ENCODE measurements at regions not wholly inside any gene's neighbourhood (a gene's known extent, or its start where the extent isn't known, plus 50 kb on each side); places are given as distances from the start of the nearest gene placed in this dataset.
"Not testable (repeated sequence)": the region's sequence is repeated elsewhere in the genome, so short reads cannot be mapped to it uniquely, and the experiment has no call there.

DNA sequence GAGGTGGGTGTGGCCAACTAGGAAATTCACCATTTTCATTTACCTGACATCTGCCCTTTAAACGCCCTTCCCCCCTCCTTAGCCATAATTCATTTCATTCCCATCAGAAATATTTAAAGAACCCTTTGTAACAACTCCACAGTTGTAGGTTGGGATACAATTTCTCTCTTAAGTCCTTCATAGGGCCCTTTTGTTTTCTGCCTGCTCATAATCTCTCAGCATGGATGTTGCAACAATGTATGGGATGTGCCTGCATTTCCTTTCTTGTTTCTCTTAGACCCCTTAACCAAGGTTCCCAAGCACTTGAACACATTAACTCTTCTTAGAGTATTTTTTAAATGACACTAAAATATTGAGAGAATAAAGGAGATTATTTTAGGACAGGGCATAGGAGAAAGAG, 51.7 kb upstream of the MYO10 start:
- DNase-seq = no peak

DNA sequence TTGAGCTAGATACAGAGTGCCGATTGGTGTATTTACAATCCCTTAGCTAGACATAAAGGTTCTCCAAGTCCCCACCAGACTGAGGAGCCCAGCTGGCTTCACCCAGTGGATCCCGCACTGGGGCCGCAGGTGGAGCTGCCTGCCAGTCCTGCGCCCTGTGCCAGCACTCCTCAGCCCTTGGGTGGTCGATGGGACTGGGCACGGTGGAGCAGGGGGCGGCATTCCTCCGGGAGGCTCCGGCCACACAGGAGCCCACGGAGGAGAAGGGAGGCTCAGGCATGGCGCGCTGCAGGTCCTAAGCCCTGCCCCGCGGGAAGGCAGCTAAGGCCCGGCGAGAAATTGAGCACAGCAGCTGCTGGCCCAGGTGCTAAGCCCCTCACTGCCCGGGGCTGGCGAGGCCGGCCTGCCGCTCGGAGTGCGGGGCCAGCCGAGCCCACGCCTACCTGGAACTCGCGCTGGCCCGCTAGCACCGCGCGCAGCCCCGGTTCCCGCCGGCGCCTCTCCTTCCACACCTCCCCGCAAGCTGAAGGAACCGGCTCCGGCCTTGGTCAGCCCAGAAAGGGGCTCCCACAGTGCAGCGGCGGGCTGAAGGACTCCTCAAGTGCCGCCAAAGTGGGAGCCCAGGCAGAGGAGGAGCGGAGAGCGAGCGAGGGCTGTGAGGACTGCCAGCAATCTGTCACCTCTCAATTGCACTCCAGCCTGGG, 54.9 kb upstream of the MYO10 start:
- not testable (repeated sequence) for DNase-seq

DNA sequence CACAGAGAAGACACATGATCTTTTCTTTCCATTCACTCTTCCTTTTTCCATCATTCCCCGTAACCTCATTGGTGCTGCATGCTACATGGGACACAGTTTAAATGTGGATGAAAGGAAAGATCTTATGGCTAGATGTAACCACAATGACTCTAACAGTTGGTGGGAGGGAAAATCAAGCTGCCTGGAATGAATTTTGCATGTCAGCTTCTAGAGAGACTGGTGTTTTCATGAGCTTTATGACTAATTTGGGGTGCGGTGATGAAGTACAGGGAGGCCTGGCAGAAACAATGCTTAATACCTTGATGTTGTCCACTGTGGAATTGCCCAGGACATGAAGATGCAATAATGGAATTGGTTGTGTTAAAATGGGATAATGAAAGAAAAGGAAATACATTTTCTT, 55.9 kb upstream of the MYO10 start:
- DNase-seq = no peak

DNA sequence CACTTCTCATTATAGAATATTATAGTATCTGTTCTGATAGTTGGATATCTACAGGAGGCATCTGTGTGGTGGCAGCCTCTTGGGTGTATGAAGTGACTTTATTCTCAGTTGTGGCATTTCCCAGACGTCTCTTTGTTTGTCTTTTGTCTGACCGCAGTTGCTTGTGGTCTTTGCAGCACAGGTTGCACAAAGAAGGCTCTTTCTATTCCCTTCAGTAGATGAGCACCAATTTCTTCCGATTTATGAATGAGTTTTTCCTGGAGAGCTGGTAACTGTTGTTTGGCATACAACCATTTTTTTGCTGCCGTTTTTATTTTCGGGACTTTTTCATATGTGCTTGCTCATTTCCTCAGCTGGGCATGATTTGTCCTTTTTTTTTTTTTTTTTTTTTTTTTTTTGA, 56.4 kb upstream of the MYO10 start:
- DNase-seq = no peak

DNA sequence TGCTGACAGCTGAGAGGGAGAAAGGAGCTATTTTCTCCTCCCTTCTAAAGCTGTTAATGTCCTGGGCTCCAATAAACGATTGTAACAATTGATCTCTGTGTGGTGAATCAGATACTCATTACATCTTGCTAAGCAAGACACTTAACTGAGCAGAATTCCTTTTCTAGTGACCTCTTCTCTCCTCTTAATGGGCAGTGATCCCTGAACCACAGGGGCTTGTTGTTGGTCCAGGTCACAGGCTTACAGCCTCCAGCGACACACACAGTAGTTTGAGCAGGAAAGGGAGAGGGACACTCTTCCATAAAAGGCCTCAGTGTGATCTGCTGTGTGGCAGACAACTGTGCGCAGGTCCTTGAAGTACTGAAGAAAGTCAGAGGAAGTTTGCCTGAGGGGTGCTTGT, 58.5 kb upstream of the MYO10 start:
- DNase-seq = no peak

DNA sequence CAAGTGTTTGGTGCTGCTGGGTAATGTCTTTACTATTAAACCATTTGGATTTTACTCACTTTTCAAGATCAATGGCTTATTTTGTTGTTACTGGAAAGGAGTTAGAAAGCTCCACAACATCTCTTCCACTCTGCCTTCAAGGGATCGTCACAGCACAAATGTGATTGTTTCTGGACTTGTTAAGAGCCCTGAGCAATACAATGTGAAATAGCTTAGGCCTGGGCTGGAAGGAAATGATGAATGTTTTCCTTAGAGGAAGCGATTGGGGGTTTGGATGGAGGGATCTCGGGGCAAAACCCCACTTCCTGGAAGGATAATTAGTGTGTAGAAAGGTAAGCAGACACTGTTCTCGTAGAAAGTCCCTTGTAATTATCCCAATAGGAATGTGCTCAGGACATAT, 59.3 kb upstream of the MYO10 start:
- no peak for DNase-seq

DNA sequence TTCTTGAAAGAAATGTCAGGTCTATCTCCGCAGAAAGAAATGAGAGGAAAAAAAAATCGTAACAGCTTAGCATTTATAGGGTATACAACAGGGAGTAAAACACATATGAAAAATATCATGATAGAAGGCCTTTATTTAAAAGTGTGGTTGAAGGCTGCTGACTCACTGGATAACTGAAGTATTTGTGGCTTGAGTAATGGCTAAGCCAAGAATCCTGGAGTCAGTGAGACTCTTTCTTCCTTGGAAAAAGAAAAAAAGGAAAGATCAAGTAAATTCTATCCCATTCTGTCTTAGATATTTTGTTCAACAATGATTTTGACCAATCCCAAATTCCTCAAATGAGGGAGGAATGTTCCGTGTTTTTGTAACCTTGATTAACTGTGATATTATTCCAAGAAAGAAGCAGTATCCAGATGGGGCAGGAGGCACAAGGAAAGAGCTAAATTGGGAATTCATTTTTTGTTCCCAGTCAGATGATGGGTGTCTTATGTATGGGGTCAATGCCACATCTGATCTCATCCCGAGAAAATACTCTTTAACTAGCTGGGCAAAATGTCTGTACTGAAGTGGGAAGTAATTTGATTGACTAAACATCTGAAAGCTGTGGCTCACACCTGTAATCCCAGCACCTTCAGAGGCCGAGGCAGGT, 64.3 kb upstream of the MYO10 start:
- DNase-seq = no peak

DNA sequence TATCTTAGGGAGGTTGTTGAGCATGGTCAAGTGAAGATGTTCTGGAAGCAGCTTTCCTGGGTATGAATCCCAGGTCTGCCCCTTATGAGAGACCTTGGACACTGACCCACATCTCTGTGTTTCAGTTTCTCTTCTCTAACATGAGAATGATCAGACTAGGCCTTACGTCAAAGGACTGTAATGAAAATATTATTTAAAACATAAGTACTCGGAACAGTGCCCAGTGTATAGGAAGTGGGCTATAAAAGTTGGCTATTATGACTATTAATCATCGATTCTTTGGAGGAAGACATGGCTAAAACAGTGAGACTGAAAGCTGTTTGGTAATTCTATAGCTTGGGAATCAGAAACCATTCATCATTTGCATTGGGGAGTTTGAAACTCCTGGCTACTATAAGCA, 65.3 kb upstream of the MYO10 start:
- no peak for DNase-seq

DNA sequence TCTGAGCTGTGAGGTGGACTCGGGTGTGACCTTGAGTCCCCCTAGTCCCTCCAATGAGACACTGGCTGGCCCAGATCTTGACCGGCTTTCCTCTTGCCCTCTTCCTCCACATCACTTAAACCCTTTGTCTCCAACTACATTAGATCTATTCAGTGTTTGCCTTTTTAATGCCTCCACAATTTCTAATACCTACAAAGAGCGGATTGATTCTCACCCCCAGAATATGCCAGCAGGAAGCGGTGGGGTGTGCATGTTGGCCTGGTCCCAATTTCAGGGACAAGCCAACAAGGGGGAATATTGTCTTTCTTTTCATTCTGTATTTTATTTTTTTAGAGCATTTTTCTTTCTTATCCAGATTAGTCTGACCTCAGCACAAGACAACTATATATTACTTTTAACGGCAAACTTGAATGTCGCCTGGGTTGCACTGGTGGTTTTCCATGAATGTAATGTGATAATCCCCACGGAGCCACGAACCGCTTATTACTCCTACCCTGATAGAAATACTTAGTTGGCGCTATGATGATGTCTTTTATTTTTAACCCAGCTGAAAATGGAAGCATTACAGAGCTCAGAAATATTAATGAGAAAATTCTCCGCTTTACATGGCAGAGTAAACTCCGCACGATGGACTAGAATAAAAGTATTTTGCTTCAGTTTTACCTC, 68.5 kb upstream of the MYO10 start:
- no peak for DNase-seq

DNA sequence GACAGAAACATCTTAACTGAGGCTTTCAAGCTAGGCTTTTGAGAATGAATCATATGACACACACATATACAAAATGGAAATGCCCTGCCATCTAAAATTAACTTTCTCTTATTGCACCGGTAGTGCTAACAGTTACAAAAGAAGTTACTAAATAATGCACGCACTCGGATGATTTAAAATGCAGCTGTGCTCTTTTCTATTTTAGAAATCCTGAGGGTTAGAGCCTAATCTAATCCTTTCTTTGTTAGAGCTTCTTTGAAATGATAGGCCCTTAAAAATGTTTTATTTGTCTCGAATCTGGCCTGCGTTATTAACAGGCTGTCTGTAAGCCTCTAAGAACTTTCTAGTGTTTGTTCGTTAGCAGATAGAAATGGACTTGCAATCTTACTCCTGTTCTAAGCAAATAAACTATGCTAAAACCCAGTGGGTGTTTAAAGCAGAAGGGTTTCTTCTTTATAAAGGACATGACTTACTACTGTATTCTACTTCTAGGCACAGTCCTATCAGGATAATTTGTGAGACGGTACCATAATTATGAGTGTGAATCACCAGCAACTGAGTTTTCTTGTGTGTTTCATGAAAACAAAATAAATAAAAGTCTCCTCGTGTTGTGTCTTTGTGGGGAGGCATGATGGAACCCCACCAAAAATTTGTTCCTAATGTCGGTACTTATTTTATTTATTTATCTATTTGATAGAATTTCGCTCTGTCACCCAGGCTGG, 69.2 kb upstream of the MYO10 start:
- peak; percentile 47 for DNase-seq

DNA sequence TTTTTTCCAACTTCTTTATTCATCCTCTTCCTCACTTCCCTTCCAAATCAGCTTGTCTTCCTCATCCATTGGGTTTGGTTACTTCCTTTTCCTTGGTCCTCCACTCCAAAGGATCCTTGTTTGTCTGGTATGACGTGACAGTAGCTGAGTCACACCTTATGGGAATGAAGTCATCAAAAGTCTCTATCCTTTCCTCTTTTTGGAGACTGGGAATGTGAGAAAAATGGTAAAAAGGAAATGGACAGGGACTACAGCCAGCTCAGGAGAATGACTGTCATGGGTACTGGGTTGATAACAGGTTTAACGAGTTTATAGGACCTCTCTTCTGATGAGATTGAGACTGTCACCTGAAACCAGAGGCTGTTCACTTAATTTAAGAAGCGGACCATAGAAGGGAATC, 76.2 kb upstream of the MYO10 start:
- no peak for DNase-seq

DNA sequence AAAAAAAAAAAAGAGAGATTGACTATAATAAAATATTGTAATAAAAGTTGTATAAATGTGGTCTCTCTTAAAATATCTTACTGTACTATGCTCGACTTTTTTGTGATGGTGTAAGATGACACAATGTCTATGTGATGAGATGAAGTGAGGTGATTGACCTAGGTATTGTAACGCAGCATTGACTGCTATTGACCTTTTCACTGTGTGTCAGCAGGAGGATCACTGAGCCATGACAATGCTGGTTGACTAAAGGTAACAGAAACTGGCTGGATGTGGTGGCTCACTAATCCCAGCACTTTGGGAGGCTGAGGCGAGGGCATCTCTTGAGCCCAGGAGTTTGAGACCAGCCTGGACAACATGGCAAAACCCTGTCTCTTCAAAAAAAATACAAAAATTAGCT, 78.6 kb upstream of the MYO10 start:
- DNase-seq = no peak

DNA sequence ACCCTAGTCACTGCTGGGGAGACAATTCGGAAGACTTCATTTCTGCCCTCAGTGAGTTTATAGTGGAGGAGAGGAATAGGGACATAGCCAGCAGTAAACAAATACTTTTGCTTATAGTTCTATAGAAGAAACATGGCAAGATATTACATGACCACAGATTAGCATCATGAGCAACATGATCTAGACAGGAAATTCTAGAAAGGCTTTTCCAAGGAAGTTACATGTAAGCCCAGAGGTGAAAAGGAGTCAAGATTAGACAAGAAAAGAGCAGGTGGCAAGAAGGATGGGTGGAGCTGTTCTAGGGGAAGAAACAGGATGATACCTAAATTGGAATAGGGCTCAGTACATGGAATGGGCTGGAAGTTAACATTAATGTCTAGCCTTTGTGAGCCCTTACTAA, 82.8 kb upstream of the MYO10 start:
- DNase-seq = no peak

DNA sequence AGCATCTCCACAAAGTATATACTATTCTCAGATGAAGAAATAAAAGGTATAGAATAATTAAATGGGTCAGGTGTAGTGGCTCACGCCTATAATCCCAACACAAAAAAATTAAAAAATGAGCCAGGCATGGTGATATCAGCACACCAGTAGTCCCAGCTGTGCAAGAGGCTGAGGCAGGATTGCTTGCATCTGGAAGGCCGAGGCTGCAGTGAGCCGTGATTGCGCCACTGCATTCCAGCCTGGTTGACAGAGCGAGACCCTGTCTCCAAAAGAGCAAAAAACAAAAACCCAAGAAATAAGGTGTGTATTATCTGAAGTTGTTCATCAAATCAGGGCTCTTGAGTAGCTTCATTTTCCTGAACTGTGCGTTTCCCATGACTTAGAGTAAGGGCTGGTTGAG, 83.2 kb upstream of the MYO10 start:
- DNase-seq = no peak

DNA sequence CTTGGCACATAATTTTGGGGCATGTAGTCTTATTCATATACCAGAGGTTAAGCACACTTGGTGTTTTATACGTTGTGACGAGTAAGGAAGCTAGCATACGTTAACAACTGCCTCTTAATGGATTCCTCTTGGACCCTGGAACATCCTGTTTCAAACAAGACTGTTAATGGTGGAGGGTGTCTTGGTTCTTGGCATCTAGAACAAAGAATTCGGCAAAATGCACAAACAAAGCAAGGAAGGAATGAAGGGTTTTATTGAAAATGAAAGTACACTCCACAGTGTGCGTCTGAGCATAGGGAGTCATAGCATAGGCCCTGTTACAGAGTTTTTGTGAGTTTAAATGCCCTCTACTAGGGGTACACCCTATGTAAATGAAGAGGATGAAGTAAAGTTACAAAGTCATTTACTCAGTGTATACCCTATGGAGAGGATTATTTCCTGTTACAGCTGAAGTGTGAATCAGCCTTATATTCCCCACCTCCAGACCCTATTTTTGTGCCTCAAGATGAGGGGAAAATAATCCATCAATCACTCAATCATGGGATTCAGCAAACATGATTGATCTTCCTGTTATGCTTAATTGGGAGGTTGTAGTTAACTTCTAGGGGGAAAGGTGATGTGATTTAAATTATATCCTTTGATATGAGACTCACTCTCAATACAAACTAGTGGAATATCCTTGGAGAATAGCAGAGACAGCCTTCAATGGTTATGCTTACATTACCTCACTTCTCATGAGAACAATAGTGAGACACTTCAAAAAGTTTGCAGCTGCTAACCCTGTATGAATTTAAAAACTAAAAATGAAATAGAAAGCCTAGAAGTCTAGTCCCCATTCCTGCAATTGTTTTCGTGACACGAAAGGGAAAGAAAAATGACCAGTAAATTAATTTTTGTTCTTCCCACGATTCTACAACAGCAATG, 84.9 kb upstream of the MYO10 start:
- no peak for DNase-seq

DNA sequence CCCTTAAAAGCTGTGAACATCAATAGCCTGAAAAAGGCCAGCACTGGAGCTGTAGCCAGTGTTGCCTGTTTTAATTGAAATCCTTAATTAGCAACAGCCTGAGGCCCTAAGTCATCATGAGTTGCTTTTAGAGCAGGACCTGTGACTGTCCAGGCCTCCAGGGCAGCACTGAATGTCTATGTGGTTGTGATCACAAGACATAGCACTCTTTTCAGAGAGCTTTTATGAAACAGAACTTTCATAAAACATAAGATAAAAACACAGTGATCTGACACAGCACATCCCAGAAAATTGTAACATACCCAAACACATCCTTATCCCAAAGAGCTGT, 85.5 kb upstream of the MYO10 start:
- DNase-seq = no peak

DNA sequence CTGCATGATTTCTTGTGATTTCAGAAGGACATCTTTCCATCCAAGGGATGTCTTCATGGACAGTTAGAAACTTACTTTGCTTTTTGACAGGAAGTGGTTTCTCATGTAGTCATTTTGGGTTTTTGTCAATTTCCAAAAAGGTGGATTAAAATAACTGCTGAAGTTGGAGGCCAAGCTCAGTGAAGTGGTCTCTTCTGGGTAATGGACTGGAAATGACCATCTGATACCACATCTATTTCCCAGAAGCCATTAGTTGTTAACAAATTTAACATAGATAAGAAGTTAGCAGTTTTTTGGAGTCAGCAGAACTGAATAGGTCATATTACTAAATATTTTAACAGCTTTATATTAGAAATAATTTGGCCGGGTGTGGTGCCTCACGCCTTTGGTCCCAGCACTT, 86.2 kb upstream of the MYO10 start:
- DNase-seq = no peak

DNA sequence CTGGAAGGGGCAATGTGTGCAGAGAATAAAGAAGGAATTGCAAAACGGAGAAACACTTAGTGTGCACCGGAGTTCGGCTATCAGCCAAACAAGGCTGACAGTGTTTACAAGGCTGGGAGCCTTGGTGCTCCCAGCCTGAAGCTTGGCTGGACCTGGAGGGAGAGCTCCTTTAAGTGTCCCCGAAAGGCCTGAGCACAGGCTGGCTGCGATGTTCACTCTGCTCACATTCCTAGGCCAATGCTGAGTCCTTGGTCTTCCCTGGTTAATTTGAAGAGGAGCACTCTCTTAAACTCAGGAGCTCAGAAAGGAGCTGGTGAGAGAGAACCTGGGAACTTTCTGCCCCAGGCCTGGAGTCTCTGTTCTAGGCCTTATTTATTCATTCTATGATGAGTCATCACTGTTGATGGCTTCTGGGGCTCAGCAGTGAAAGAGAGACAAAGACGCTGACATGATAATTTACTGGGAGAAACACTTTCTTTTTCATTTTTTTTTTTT, 88.6 kb upstream of the MYO10 start:
- no peak for DNase-seq

DNA sequence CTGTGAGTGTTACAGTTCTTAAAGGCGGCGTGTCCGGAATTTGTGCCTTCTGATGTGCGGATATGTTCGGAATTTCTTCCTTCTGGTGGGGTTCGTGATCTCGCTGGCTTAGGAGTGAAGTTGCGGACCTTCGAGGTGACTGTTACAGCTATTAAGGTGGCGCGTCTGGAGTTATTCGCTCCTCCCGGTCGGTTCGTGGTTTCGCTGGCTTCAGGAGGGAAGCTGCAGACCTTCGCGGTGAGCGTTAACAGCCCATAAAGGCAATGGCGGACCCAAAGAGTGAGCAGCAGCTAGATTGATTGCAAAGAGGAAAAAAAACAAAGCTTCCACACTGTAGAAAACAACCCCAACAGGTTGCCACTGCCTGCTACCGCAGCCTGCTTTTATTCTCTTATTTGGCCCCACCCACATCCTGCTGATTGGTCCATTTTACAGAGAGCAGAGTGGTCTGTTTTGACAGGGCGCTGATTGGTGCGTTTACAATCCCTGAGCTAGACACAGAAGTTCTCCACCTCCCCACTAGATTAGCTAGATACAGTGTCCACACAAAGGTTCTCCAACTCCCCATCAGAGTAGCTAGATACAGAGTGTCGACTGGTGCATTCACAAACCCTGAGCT, 95.7 kb upstream of the MYO10 start:
- DNase-seq = not testable (repeated sequence)

DNA sequence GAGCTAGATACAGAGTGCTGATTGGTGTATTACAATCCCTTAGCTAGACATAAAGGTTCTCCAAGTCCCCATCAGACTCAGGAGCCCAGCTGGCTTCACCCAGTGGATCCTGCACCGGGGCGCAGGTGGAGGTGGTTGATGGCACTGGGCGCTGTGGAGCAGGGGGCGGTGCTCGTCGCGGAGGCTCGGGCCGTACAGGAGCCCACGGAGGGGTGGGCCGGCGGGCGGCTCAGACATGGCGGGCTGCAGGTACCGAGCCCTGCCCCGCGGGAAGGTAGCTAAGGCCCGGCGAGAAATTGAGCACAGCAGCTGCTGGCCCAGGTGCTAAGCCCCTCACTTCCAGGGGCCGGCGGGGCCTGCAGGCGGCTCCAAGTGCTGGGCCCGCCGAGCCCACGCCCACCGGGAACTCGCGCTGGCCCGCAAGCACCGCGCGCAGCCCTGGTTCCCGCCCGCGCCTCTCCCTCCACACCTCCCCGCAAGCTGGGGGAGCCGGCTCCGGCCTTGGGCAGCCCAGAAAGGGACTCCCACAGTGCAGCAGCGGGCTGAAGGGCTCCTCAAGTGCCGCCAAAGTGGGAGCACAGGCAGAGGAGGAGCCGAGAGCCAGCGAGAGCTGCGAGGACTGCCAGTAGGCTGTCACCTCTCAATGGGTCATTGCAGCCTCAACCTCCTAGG, 96.4 kb upstream of the MYO10 start:
- not testable (repeated sequence) for DNase-seq

DNA sequence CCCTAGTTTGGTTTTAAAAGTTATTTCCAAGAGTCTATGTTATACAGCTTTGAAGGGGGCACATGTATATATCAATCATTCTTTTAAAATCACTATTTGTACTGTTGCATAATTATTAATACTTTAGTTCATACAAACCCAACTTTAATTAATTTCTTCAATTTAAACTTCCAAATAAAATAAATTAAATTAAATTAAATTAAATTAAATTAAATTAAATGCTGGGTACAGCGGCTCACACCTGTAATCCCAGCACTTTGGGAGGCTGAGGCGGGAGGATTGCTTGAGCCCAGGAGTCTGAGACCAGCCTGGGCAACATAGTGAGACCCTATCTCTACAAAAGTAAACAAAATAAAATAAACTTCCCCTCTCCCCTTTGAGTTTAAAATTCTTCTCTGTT, 98.9 kb upstream of the MYO10 start:
- DNase-seq = not testable (repeated sequence)
